ENCODE measurements at regions not wholly inside any gene's neighbourhood (a gene's known extent, or its start where the extent isn't known, plus 50 kb on each side); places are given as distances from the start of the nearest gene placed in this dataset.

DNA sequence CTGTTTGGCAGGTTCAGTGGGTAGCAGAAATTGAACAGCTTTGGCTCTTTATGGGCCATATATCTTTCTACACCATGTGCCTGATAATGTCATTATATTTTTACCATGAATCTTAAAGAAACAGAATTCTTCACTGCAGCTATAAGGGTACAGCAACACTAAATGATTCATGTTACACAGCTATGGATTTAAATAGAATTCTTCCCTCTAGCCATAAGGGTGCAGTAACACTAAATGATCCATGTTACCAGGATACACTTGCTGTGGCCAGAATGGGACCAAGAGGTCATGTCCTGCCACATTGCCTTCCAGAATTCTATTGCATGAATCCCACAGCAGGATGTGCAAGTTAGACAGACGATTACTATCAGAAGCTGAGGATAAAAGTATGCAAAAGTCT is 603.9 kb downstream of the FSCB start:
- Histone ChIP-seq H3K4me2 (ENCODE audit: low read depth, low read length) (no peak overlapping the region), H3K9me3 (ENCODE audit: control insufficient read depth, insufficient read depth, low read length) (no peaks in the 10 kb centered on the region), H2AK9ac (replicated peaks; ENCODE audit: low read depth, low read length, poor library complexity) (no peak overlapping the region), H2BK120ac (ENCODE audit: low read depth, low read length) (no peak overlapping the region), H3K36me3 (ENCODE audit: control insufficient read depth, insufficient read depth, low read length) (no peaks in the 10 kb centered on the region), H4K91ac (ENCODE audit: insufficient read depth, low read depth, low read length) (no peak overlapping the region), H4K8ac (ENCODE audit: low read depth in 2 of 2, low read length in 2 of 2) (no peak overlapping the region), H3K4me3 (ENCODE audit: insufficient read depth, low read depth, low read length) (no peak overlapping the region), H3K4ac (ENCODE audit: low read depth, low read length) (no peak overlapping the region), H4K5ac (ENCODE audit: low read depth, low read length) (no peak overlapping the region), H3K56ac (ENCODE audit: extremely low read depth, insufficient read depth, low read length) (no peak overlapping the region), H3K79me1 (ENCODE audit: low read depth in 1 of 2, low read length in 2 of 2) (no peaks in the 10 kb centered on the region), H2AFZ (replicated peaks; ENCODE audit: low read length, poor library complexity) (no peak overlapping the region), H3K4me1 (ENCODE audit: control insufficient read depth, insufficient read depth, low read length) (no peaks in the 10 kb centered on the region), H3K27ac (ENCODE audit: insufficient read depth, low read length) (no peak overlapping the region), H3K14ac (replicated peaks; ENCODE audit: low read depth, low read length) (no peak overlapping the region), H2BK20ac (ENCODE audit: low read depth, low read length) (no peak overlapping the region), H3K27me3 (ENCODE audit: control insufficient read depth, insufficient read depth, low read length) (no peaks in the 10 kb centered on the region), H3K9me1 (ENCODE audit: insufficient read depth, low read length) (no peaks in the 10 kb centered on the region), H3K9ac (ENCODE audit: low read depth, low read length) (no peak overlapping the region), H2BK15ac (ENCODE audit: low read depth, low read length) (no peak overlapping the region), H2AK5ac (ENCODE audit: low read depth, low read length) (no peak overlapping the region), H4K20me1 (ENCODE audit: insufficient read depth, low read length) (no peaks in the 10 kb centered on the region), H2BK5ac (ENCODE audit: low read depth, low read length, poor library complexity, severe bottlenecking) (no peak overlapping the region), H3K18ac (ENCODE audit: low read depth, low read length) (no peak overlapping the region), H3K23ac (ENCODE audit: low read depth, low read length) (no peak overlapping the region)
- BruUV-seq (replicated peaks), result no TSS peak
- dilution Hi-C loops (cut with HindIII; ENCODE audit: low sequenced_read_pairs, unreplicated experiment), result no loop called here
- ChIA-PET CTCF (no interaction called here), POLR2A (ENCODE audit: unreplicated experiment) (no interaction called here)
- no peak for TF ChIP-seq RCOR1 (IDR thresholded peaks at IDR 0.05; ENCODE audit: insufficient replicate concordance, low read length)
- TF ChIP-seq BHLHE40 (IDR thresholded peaks at IDR 0.05; ENCODE audit: low read depth, low read length), result no peak
- no peak for TF ChIP-seq SMC3 (IDR thresholded peaks at IDR 0.05; ENCODE audit: low read depth, low read length)
- TF ChIP-seq CHD1 (IDR thresholded peaks at IDR 0.05; ENCODE audit: low read depth, low read length), result no peak
- no peak for TF ChIP-seq RFX5 (IDR thresholded peaks at IDR 0.05; ENCODE audit: low read depth, low read length)
- TF ChIP-seq MAFK (IDR thresholded peaks at IDR 0.05; ENCODE audit: low read depth, low read length), result no peak
- no peak for TF ChIP-seq NFE2L2 (IDR thresholded peaks at IDR 0.05; ENCODE audit: low read depth, low read length)
- no peak for TF ChIP-seq MAZ (IDR thresholded peaks at IDR 0.05; ENCODE audit: borderline replicate concordance, low read depth, low read length)
- no peak for TF ChIP-seq FOS (IDR thresholded peaks at IDR 0.05; ENCODE audit: low read depth, low read length)
- TF ChIP-seq CTCF (conservative IDR thresholded peaks at IDR 0.05; ENCODE audit: low read depth, low read length), result no peak
- TF ChIP-seq CEBPB (IDR thresholded peaks at IDR 0.05; ENCODE audit: low read depth, low read length), result no peak
- TF ChIP-seq, protein P1, sequence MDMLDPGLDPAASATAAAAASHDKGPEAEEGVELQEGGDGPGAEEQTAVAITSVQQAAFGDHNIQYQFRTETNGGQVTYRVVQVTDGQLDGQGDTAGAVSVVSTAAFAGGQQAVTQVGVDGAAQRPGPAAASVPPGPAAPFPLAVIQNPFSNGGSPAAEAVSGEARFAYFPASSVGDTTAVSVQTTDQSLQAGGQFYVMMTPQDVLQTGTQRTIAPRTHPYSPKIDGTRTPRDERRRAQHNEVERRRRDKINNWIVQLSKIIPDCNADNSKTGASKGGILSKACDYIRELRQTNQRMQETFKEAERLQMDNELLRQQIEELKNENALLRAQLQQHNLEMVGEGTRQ (IDR thresholded peaks at IDR 0.05; ENCODE audit: low read depth, low read length), result no peak
- intact Hi-C loops (cut with micrococcal nuclease), result no loop called here
- in situ Hi-C loops (cut with MboI; ENCODE audit: low sequenced_read_pairs), result no loop called here
- no CpG with 5 or more reads among the region's 1 CpG for WGBS, 2 experiments (ENCODE audit: extremely low coverage in 2 of 2, insufficient read length in 1 of 2)
- ATAC-seq (ENCODE audit: low read depth) (no peak), DNase-seq (no peak)
